Keratinocyte (primary cell): ENCODE measurements at regions not wholly inside any gene's neighbourhood (a gene's known extent, or its start where the extent isn't known, plus 50 kb on each side); places are given as distances from the start of the nearest gene placed in this dataset.

ENCODE experiments used
- CTCF ChIP-seq, 3 experiments: IDR thresholded peaks in 1 of 3; conservative IDR thresholded peaks in 1 of 3; optimal IDR thresholded peaks in 1 of 3; 2 replicates in 2 of 3; 3 replicates in 1 of 3; pipeline versions ENCODE3 to v1.5.1; 2011; ENCODE audit warnings: low read length in 3 of 3, mild to moderate bottlenecking in 3 of 3, moderate library complexity in 2 of 3, control low read depth in 1 of 3, inconsistent platforms in 1 of 3; ENCODE audit not compliant: insufficient read depth in 2 of 3; ENCODE audit errors: extremely low read depth in 1 of 3
- EZH2 ChIP-seq: IDR thresholded peaks from one replicate; pipeline ENCODE4 v1.6.1; 2012; ENCODE audit warnings: inconsistent platforms, mild to moderate bottlenecking, low read length, moderate library complexity

GRCh38 chr2:37573451-37574388 lies 97.7 kb downstream of the CDC42EP3 start:
- no peak for TF ChIP-seq CTCF (optimal IDR thresholded peaks at IDR 0.05 in 1 of 3, IDR thresholded peaks at IDR 0.05 in 1 of 3, conservative IDR thresholded peaks at IDR 0.05 in 1 of 3; ENCODE audit: extremely low read depth in 1 of 3, insufficient read depth in 2 of 3, low read length in 3 of 3)
- TF ChIP-seq EZH2, result no peak
